Keratinocyte (primary cell): ENCODE measurements at regions not wholly inside any gene's neighbourhood (a gene's known extent, or its start where the extent isn't known, plus 50 kb on each side); places are given as distances from the start of the nearest gene placed in this dataset.

Experiments used
- DNase-seq: peaks from one replicate; pipeline ENCODE4 v3.0.0-alpha.2; 2011; ENCODE audit warnings: low read depth, missing footprints, low spot score
- FAIRE-seq: peaks from 2 replicates; lab custom pipeline; 2011; peaks lifted over from hg19 to GRCh38; lab: Jason Lieb, UNC
- H2AFZ ChIP-seq: 2 replicates; pipeline ENCODE4 v1.6.0; 2012; ENCODE audit warnings: low read length, control low read depth, inconsistent platforms; ENCODE audit not compliant: control insufficient read depth
- H3K27ac ChIP-seq: 2 replicates; pipeline ENCODE4 v1.5.1; 2011; ENCODE audit warnings: low read length; ENCODE audit not compliant: control insufficient read depth, insufficient read depth
- H3K27me3 ChIP-seq: 3 replicates; pipeline ENCODE4 v1.6.0; 2011; ENCODE audit warnings: low read length; ENCODE audit not compliant: control insufficient read depth, insufficient read depth; ENCODE audit errors: extremely low read depth
- H3K36me3 ChIP-seq, 2 experiments: 2 replicates in 1 of 2; 3 replicates in 1 of 2; pipeline ENCODE4 v1.5.1; 2011; ENCODE audit warnings: low read length in 2 of 2, mild to moderate bottlenecking in 1 of 2; ENCODE audit not compliant: control insufficient read depth in 2 of 2, insufficient read depth in 2 of 2; ENCODE audit errors: extremely low read depth in 1 of 2
- H3K4me1 ChIP-seq: 3 replicates; pipeline ENCODE4 v1.5.1; 2011; ENCODE audit warnings: low read length; ENCODE audit not compliant: control insufficient read depth, insufficient read depth; ENCODE audit errors: extremely low read depth
- H3K4me2 ChIP-seq: 3 replicates; pipeline ENCODE4 v1.6.0; 2011; ENCODE audit warnings: low read depth, low read length; ENCODE audit not compliant: control insufficient read depth, insufficient read depth; ENCODE audit errors: extremely low read depth
- H3K4me3 ChIP-seq, 3 experiments: fragments of 200-600 bp in 1 of 3; sonication (generic) in 1 of 3; 2 replicates in 2 of 3; 3 replicates in 1 of 3; pipeline ENCODE4 v1.5.1; 2011 to 2016; ENCODE audit warnings: low read length in 3 of 3, mild to moderate bottlenecking in 3 of 3, control low read depth in 2 of 3, inconsistent platforms in 1 of 3, low read depth in 1 of 3, mixed read lengths in 1 of 3, mixed run types in 1 of 3, moderate library complexity in 1 of 3; ENCODE audit not compliant: control insufficient read depth in 2 of 3, insufficient read depth in 2 of 3; ENCODE audit errors: extremely low read depth in 1 of 3
- H3K79me2 ChIP-seq: 2 replicates; pipeline ENCODE4 v1.6.0; 2012; ENCODE audit warnings: low read length; ENCODE audit not compliant: control insufficient read depth, insufficient read depth
- H3K9ac ChIP-seq: 3 replicates; pipeline ENCODE4 v1.6.0; 2011; ENCODE audit warnings: low read length; ENCODE audit not compliant: control insufficient read depth, insufficient read depth; ENCODE audit errors: extremely low read depth
- H3K9me1 ChIP-seq: 3 replicates; pipeline ENCODE4 v1.6.0; 2011; ENCODE audit warnings: low read length; ENCODE audit not compliant: control insufficient read depth, insufficient read depth; ENCODE audit errors: extremely low read depth
- H3K9me3 ChIP-seq: 2 replicates; pipeline ENCODE4 v1.5.1; 2012; ENCODE audit warnings: low read depth, low read length; ENCODE audit not compliant: control insufficient read depth
- H4K20me1 ChIP-seq: 3 replicates; pipeline ENCODE4 v1.6.0; 2011; ENCODE audit warnings: low read length; ENCODE audit not compliant: control insufficient read depth, insufficient read depth; ENCODE audit errors: extremely low read depth
- CTCF ChIP-seq, 3 experiments: IDR thresholded peaks in 1 of 3; conservative IDR thresholded peaks in 1 of 3; optimal IDR thresholded peaks in 1 of 3; 2 replicates in 2 of 3; 3 replicates in 1 of 3; pipeline versions ENCODE3 to v1.5.1; 2011; ENCODE audit warnings: low read length in 3 of 3, mild to moderate bottlenecking in 3 of 3, moderate library complexity in 2 of 3, control low read depth in 1 of 3, inconsistent platforms in 1 of 3; ENCODE audit not compliant: insufficient read depth in 2 of 3; ENCODE audit errors: extremely low read depth in 1 of 3
- EZH2 ChIP-seq: IDR thresholded peaks from one replicate; pipeline ENCODE4 v1.6.1; 2012; ENCODE audit warnings: inconsistent platforms, mild to moderate bottlenecking, low read length, moderate library complexity
- dilution Hi-C: fragments of 300-500 bp; cut with MboI; formaldehyde crosslinking; loops from one replicate; pipeline ENCODE4 v1.7.0; 2020; ENCODE audit warnings: low sequenced_read_pairs; ENCODE audit not compliant: extremely low pct_ligation_motif_present

- DNase-seq = no peak
- no peaks in the 10 kb centered on the region for H3K4me1 ChIP-seq
- no peak for FAIRE-seq
- H3K4me3 ChIP-seq = no peak overlapping the region
- no peak for TF ChIP-seq CTCF (optimal IDR thresholded peaks at IDR 0.05 in 1 of 3, IDR thresholded peaks at IDR 0.05 in 1 of 3, conservative IDR thresholded peaks at IDR 0.05 in 1 of 3; ENCODE audit: extremely low read depth in 1 of 3, insufficient read depth in 2 of 3, low read length in 3 of 3)
- no peak for TF ChIP-seq EZH2
- H3K9ac ChIP-seq = no peak overlapping the region
- H3K9me3 ChIP-seq = no peaks in the 10 kb centered on the region
- H4K20me1 ChIP-seq = no peaks in the 10 kb centered on the region
- H3K36me3 ChIP-seq = no peaks in the 10 kb centered on the region
- H3K9me1 ChIP-seq = no peaks in the 10 kb centered on the region
- no peak overlapping the region for H3K4me2 ChIP-seq
- H3K27me3 ChIP-seq = no peaks in the 10 kb centered on the region
- no peaks in the 10 kb centered on the region for H3K79me2 ChIP-seq
- H2AFZ ChIP-seq = no peak overlapping the region
- H3K27ac ChIP-seq = no peak overlapping the region
- dilution Hi-C loops = no loop called here
Measured at GRCh38 chr6:67016921-67017460, 1310.0 kb upstream of the EYS start.

- Histone ChIP-seq H3K36me3 (no peaks in the 10 kb centered on the region), H3K27ac (no peak overlapping the region), H3K9me1 (no peaks in the 10 kb centered on the region), H3K4me2 (no peak overlapping the region), H4K20me1 (no peaks in the 10 kb centered on the region), H3K4me3 (no peak overlapping the region), H3K4me1 (no peaks in the 10 kb centered on the region), H2AFZ (no peak overlapping the region), H3K9me3 (no peaks in the 10 kb centered on the region), H3K79me2 (no peaks in the 10 kb centered on the region), H3K9ac (no peak overlapping the region), H3K27me3 (no peaks in the 10 kb centered on the region)
- dilution Hi-C loops = no loop called here
- TF ChIP-seq CTCF (optimal IDR thresholded peaks at IDR 0.05 in 1 of 3, IDR thresholded peaks at IDR 0.05 in 1 of 3, conservative IDR thresholded peaks at IDR 0.05 in 1 of 3; ENCODE audit: extremely low read depth in 1 of 3, insufficient read depth in 2 of 3, low read length in 3 of 3) (no peak), EZH2 (no peak)
- DNase-seq (no peak), FAIRE-seq (no peak)
Measured at GRCh38 chr6:67011441-67011840, 1304.4 kb upstream of the EYS start.
